ENCODE measurements at regions not wholly inside any gene's neighbourhood (a gene's known extent, or its start where the extent isn't known, plus 50 kb on each side); places are given as distances from the start of the nearest gene placed in this dataset.

- no peak for DNase-seq (ENCODE audit: low read depth)
- no peak for TF ChIP-seq CTCF (IDR thresholded peaks at IDR 0.05; ENCODE audit: insufficient read depth, low read depth, low read length)
- POLR2A ChIA-PET: no interaction called here
- no peak overlapping the region for H3K4me3 ChIP-seq (ENCODE audit: low read depth, low read length)
- H3K27me3 ChIP-seq (ENCODE audit: control insufficient read depth, insufficient read depth, low read length): no peaks in the 10 kb centered on the region
- H3K36me3 ChIP-seq (ENCODE audit: control insufficient read depth, insufficient read depth, low read length): no peaks in the 10 kb centered on the region
- CTCF ChIA-PET: no interaction called here
These were observed 716.0 kb upstream of the EYS start for GRCh38 chr6:66423047-66423446.

- CTCF ChIA-PET: interaction anchor here (0.7 kb wide), 1 partner anchor 1796 kb away, joined by 3 read pairs; no protein-coding TSS in a partner anchor
- POLR2A ChIA-PET: no interaction called here
- no peak for TF ChIP-seq CTCF (IDR thresholded peaks at IDR 0.05; ENCODE audit: insufficient read depth, low read depth, low read length)
- Histone ChIP-seq H3K27me3 (ENCODE audit: control insufficient read depth, insufficient read depth, low read length) (no peaks in the 10 kb centered on the region), H3K36me3 (ENCODE audit: control insufficient read depth, insufficient read depth, low read length) (no peaks in the 10 kb centered on the region), H3K4me3 (ENCODE audit: low read depth, low read length) (no peak overlapping the region)
- no peak for DNase-seq (ENCODE audit: low read depth)
These were observed 714.5 kb upstream of the EYS start for GRCh38 chr6:66421570-66421969.

- no peak for TF ChIP-seq CTCF (IDR thresholded peaks at IDR 0.05; ENCODE audit: insufficient read depth, low read depth, low read length)
These were observed 711.9 kb upstream of the EYS start for GRCh38 chr6:66418906-66419305.

GRCh38 chr6:66403966-66404365 is 696.9 kb upstream of the EYS start:
- no peak for DNase-seq (ENCODE audit: low read depth)
- Histone ChIP-seq H3K27me3 (ENCODE audit: control insufficient read depth, insufficient read depth, low read length) (no peaks in the 10 kb centered on the region), H3K36me3 (ENCODE audit: control insufficient read depth, insufficient read depth, low read length) (no peaks in the 10 kb centered on the region), H3K4me3 (ENCODE audit: low read depth, low read length) (no peak overlapping the region)
- POLR2A ChIA-PET: no interaction called here
- no peak for TF ChIP-seq CTCF (IDR thresholded peaks at IDR 0.05; ENCODE audit: insufficient read depth, low read depth, low read length)
- CTCF ChIA-PET: no interaction called here

More at GRCh38 chr6:66418906-66419305, 711.9 kb upstream of the EYS start:
- Histone ChIP-seq H3K4me3 (ENCODE audit: low read depth, low read length) (no peak overlapping the region), H3K36me3 (ENCODE audit: control insufficient read depth, insufficient read depth, low read length) (no peaks in the 10 kb centered on the region), H3K27me3 (ENCODE audit: control insufficient read depth, insufficient read depth, low read length) (no peaks in the 10 kb centered on the region)
- POLR2A ChIA-PET: no interaction called here
- no peak for DNase-seq (ENCODE audit: low read depth)
- CTCF ChIA-PET: no interaction called here

- H3K36me3 ChIP-seq (ENCODE audit: control insufficient read depth, insufficient read depth, low read length): no peaks in the 10 kb centered on the region
- DNase-seq (ENCODE audit: low read depth): no peak
- TF ChIP-seq CTCF (IDR thresholded peaks at IDR 0.05; ENCODE audit: insufficient read depth, low read depth, low read length): no peak
- H3K27me3 ChIP-seq (ENCODE audit: control insufficient read depth, insufficient read depth, low read length): no peaks in the 10 kb centered on the region
- no peak overlapping the region for H3K4me3 ChIP-seq (ENCODE audit: low read depth, low read length)
- CTCF ChIA-PET: no interaction called here
- POLR2A ChIA-PET: no interaction called here
These were observed 695.8 kb upstream of the EYS start for GRCh38 chr6:66402873-66403272.
